ENCODE measurements at regions not wholly inside any gene's neighbourhood (a gene's known extent, or its start where the extent isn't known, plus 50 kb on each side); places are given as distances from the start of the nearest gene placed in this dataset.
"Not testable (repeated sequence)": the region's sequence is repeated elsewhere in the genome, so short reads cannot be mapped to it uniquely, and the experiment has no call there.

- DNase-seq = no peak
Observed at GRCh38 chr4:97132435-97132834, 1010.8 kb downstream of the STPG2 start.

- DNase-seq = no peak
Observed at GRCh38 chr4:97134456-97134855, 1008.8 kb downstream of the STPG2 start.

- no peak for DNase-seq
Observed at GRCh38 chr4:97139791-97140190, 1003.5 kb downstream of the STPG2 start.

- DNase-seq = no peak
Observed at GRCh38 chr4:97140545-97140944, 1002.7 kb downstream of the STPG2 start.

- not testable (repeated sequence) for DNase-seq
Observed at GRCh38 chr4:97141332-97141731, 1001.9 kb downstream of the STPG2 start.

- no peak for DNase-seq
Observed at GRCh38 chr4:97142410-97142809, 1000.9 kb downstream of the STPG2 start.

GRCh38 chr4:97142893-97143292 is 1000.4 kb downstream of the STPG2 start:
- DNase-seq = no peak

- DNase-seq = no peak
Observed at GRCh38 chr4:97144199-97144598, 999.1 kb downstream of the STPG2 start.

- no peak for DNase-seq
Observed at GRCh38 chr4:97150966-97151365, 992.3 kb downstream of the STPG2 start.

- DNase-seq = no peak
Observed at GRCh38 chr4:97152149-97152548, 991.1 kb downstream of the STPG2 start.

GRCh38 chr4:97153042-97153441 is 990.2 kb downstream of the STPG2 start:
- no peak for DNase-seq

- no peak for DNase-seq
Observed at GRCh38 chr4:97159625-97160024, 983.7 kb downstream of the STPG2 start.

- no peak for DNase-seq
Observed at GRCh38 chr4:97185233-97185632, 958.0 kb downstream of the STPG2 start.

GRCh38 chr4:97197106-97197505 is 946.2 kb downstream of the STPG2 start:
- no peak for DNase-seq

GRCh38 chr4:97208749-97209148 is 934.5 kb downstream of the STPG2 start:
- DNase-seq = no peak

- DNase-seq = no peak
Observed at GRCh38 chr4:97215409-97215941, 927.8 kb downstream of the STPG2 start.

- no peak for DNase-seq
Observed at GRCh38 chr4:97216046-97216445, 927.2 kb downstream of the STPG2 start.

- DNase-seq = no peak
Observed at GRCh38 chr4:97235521-97235920, 907.8 kb downstream of the STPG2 start.

- DNase-seq = no peak
Observed at GRCh38 chr4:97238956-97239666, 904.2 kb downstream of the STPG2 start.

GRCh38 chr4:97239667-97239997 is 903.6 kb downstream of the STPG2 start:
- no peak for DNase-seq

- DNase-seq = no peak
Observed at GRCh38 chr4:97252615-97253154, 890.6 kb downstream of the STPG2 start.

- no peak for DNase-seq
Observed at GRCh38 chr4:97262769-97263168, 880.5 kb downstream of the STPG2 start.

- DNase-seq = no peak
Observed at GRCh38 chr4:97270051-97270450, 873.2 kb downstream of the STPG2 start.

GRCh38 chr4:97279391-97279790 is 863.9 kb downstream of the STPG2 start:
- no peak for DNase-seq

- DNase-seq = no peak
Observed at GRCh38 chr4:97300561-97300960, 842.7 kb downstream of the STPG2 start.

Data from activated CD4-positive, alpha-beta T cell treated with anti-CD3 and anti-CD28 coated beads, Interleukin-2, amount 50 U/mL, for 16 hours (primary cell).